Keratinocyte (primary cell): ENCODE measurements at regions not wholly inside any gene's neighbourhood (a gene's known extent, or its start where the extent isn't known, plus 50 kb on each side); places are given as distances from the start of the nearest gene placed in this dataset.

Source experiments
- DNase-seq: peaks from one replicate; pipeline ENCODE4 v3.0.0-alpha.2; 2011; ENCODE audit warnings: low read depth, missing footprints, low spot score
- FAIRE-seq: peaks from 2 replicates; lab custom pipeline; 2011; peaks lifted over from hg19 to GRCh38; lab: Jason Lieb, UNC
- H2AFZ ChIP-seq: 2 replicates; pipeline ENCODE4 v1.6.0; 2012; ENCODE audit warnings: low read length, control low read depth, inconsistent platforms; ENCODE audit not compliant: control insufficient read depth
- H3K27ac ChIP-seq: 2 replicates; pipeline ENCODE4 v1.5.1; 2011; ENCODE audit warnings: low read length; ENCODE audit not compliant: control insufficient read depth, insufficient read depth
- H3K27me3 ChIP-seq: 3 replicates; pipeline ENCODE4 v1.6.0; 2011; ENCODE audit warnings: low read length; ENCODE audit not compliant: control insufficient read depth, insufficient read depth; ENCODE audit errors: extremely low read depth
- H3K36me3 ChIP-seq, 2 experiments: 2 replicates in 1 of 2; 3 replicates in 1 of 2; pipeline ENCODE4 v1.5.1; 2011; ENCODE audit warnings: low read length in 2 of 2, mild to moderate bottlenecking in 1 of 2; ENCODE audit not compliant: control insufficient read depth in 2 of 2, insufficient read depth in 2 of 2; ENCODE audit errors: extremely low read depth in 1 of 2
- H3K4me1 ChIP-seq: 3 replicates; pipeline ENCODE4 v1.5.1; 2011; ENCODE audit warnings: low read length; ENCODE audit not compliant: control insufficient read depth, insufficient read depth; ENCODE audit errors: extremely low read depth
- H3K4me2 ChIP-seq: 3 replicates; pipeline ENCODE4 v1.6.0; 2011; ENCODE audit warnings: low read depth, low read length; ENCODE audit not compliant: control insufficient read depth, insufficient read depth; ENCODE audit errors: extremely low read depth
- H3K4me3 ChIP-seq, 3 experiments: fragments of 200-600 bp in 1 of 3; sonication (generic) in 1 of 3; 2 replicates in 2 of 3; 3 replicates in 1 of 3; pipeline ENCODE4 v1.5.1; 2011 to 2016; ENCODE audit warnings: low read length in 3 of 3, mild to moderate bottlenecking in 3 of 3, control low read depth in 2 of 3, inconsistent platforms in 1 of 3, low read depth in 1 of 3, mixed read lengths in 1 of 3, mixed run types in 1 of 3, moderate library complexity in 1 of 3; ENCODE audit not compliant: control insufficient read depth in 2 of 3, insufficient read depth in 2 of 3; ENCODE audit errors: extremely low read depth in 1 of 3
- H3K79me2 ChIP-seq: 2 replicates; pipeline ENCODE4 v1.6.0; 2012; ENCODE audit warnings: low read length; ENCODE audit not compliant: control insufficient read depth, insufficient read depth
- H3K9ac ChIP-seq: 3 replicates; pipeline ENCODE4 v1.6.0; 2011; ENCODE audit warnings: low read length; ENCODE audit not compliant: control insufficient read depth, insufficient read depth; ENCODE audit errors: extremely low read depth
- H3K9me1 ChIP-seq: 3 replicates; pipeline ENCODE4 v1.6.0; 2011; ENCODE audit warnings: low read length; ENCODE audit not compliant: control insufficient read depth, insufficient read depth; ENCODE audit errors: extremely low read depth
- H3K9me3 ChIP-seq: 2 replicates; pipeline ENCODE4 v1.5.1; 2012; ENCODE audit warnings: low read depth, low read length; ENCODE audit not compliant: control insufficient read depth
- H4K20me1 ChIP-seq: 3 replicates; pipeline ENCODE4 v1.6.0; 2011; ENCODE audit warnings: low read length; ENCODE audit not compliant: control insufficient read depth, insufficient read depth; ENCODE audit errors: extremely low read depth
- CTCF ChIP-seq, 3 experiments: IDR thresholded peaks in 1 of 3; conservative IDR thresholded peaks in 1 of 3; optimal IDR thresholded peaks in 1 of 3; 2 replicates in 2 of 3; 3 replicates in 1 of 3; pipeline versions ENCODE3 to v1.5.1; 2011; ENCODE audit warnings: low read length in 3 of 3, mild to moderate bottlenecking in 3 of 3, moderate library complexity in 2 of 3, control low read depth in 1 of 3, inconsistent platforms in 1 of 3; ENCODE audit not compliant: insufficient read depth in 2 of 3; ENCODE audit errors: extremely low read depth in 1 of 3
- EZH2 ChIP-seq: IDR thresholded peaks from one replicate; pipeline ENCODE4 v1.6.1; 2012; ENCODE audit warnings: inconsistent platforms, mild to moderate bottlenecking, low read length, moderate library complexity
- dilution Hi-C: fragments of 300-500 bp; cut with MboI; formaldehyde crosslinking; loops from one replicate; pipeline ENCODE4 v1.7.0; 2020; ENCODE audit warnings: low sequenced_read_pairs; ENCODE audit not compliant: extremely low pct_ligation_motif_present

GRCh38 chr5:74396913-74397622 is 243.5 kb downstream of the ENC1 start:
- H3K4me2 ChIP-seq: no peak overlapping the region
- no peaks in the 10 kb centered on the region for H3K9me3 ChIP-seq
- H3K4me3 ChIP-seq: no peak overlapping the region
- TF ChIP-seq EZH2 (no peak), CTCF (optimal IDR thresholded peaks at IDR 0.05 in 1 of 3, IDR thresholded peaks at IDR 0.05 in 1 of 3, conservative IDR thresholded peaks at IDR 0.05 in 1 of 3; ENCODE audit: extremely low read depth in 1 of 3, insufficient read depth in 2 of 3, low read length in 3 of 3) (no peak)
- no peaks in the 10 kb centered on the region for H3K79me2 ChIP-seq
- no peaks in the 10 kb centered on the region for H4K20me1 ChIP-seq
- dilution Hi-C loops: no loop called here
- H3K36me3 ChIP-seq: no peaks in the 10 kb centered on the region
- no peak overlapping the region for H3K27ac ChIP-seq
- H2AFZ ChIP-seq: no peak overlapping the region
- peak; percentile 73 for FAIRE-seq
- no peak overlapping the region for H3K9ac ChIP-seq
- H3K4me1 ChIP-seq: peaks cover 22% of the 10 kb centered on the region
- H3K27me3 ChIP-seq: no peaks in the 10 kb centered on the region
- DNase-seq: no peak
- H3K9me1 ChIP-seq: no peaks in the 10 kb centered on the region

GRCh38 chr5:74394916-74395880 is 245.3 kb downstream of the ENC1 start:
- Histone ChIP-seq H3K79me2 (no peaks in the 10 kb centered on the region), H3K36me3 (no peaks in the 10 kb centered on the region), H3K27me3 (no peaks in the 10 kb centered on the region), H3K4me3 (peak overlapping the region in 2 of 3 experiments; percentile 24 to 36), H4K20me1 (no peaks in the 10 kb centered on the region), H3K9ac (peak overlapping the region; percentile 66), H3K4me1 (peaks cover 24% of the 10 kb centered on the region), H3K9me3 (no peaks in the 10 kb centered on the region), H3K4me2 (peak overlapping the region; percentile 80), H3K9me1 (no peaks in the 10 kb centered on the region), H2AFZ (peak overlapping the region; percentile 56), H3K27ac (peak overlapping the region; percentile 90)
- TF ChIP-seq CTCF (optimal IDR thresholded peaks at IDR 0.05 in 1 of 3, IDR thresholded peaks at IDR 0.05 in 1 of 3, conservative IDR thresholded peaks at IDR 0.05 in 1 of 3; ENCODE audit: extremely low read depth in 1 of 3, insufficient read depth in 2 of 3, low read length in 3 of 3) (peak; percentile 19 to 68 (median 33)), EZH2 (no peak)
- dilution Hi-C loops: no loop called here
- FAIRE-seq (peak; percentile 96), DNase-seq (peak; percentile 90)
